Renal cortex interstitium (tissue), 11 donors: ENCODE measurements at regions not wholly inside any gene's neighbourhood (a gene's known extent, or its start where the extent isn't known, plus 50 kb on each side); places are given as distances from the start of the nearest gene placed in this dataset.

Source experiments
- DNase-seq, 11 donors: peaks; one replicate each; pipeline ENCODE4 v3.0.0-alpha.2; 2013; ENCODE audit warnings: low read depth in 9 of 11, low spot score in 4 of 11; ENCODE audit errors: extremely low read depth in 1 of 11

GRCh38 chr14:95394297-95395097 is 74.8 kb upstream of the CLMN start:
- no peak for DNase-seq

GRCh38 chr14:95392841-95393240 is 73.1 kb upstream of the CLMN start:
- DNase-seq: no peak

GRCh38 chr14:95391331-95391730 is 71.6 kb upstream of the CLMN start:
- no peak for DNase-seq

GRCh38 chr14:95389471-95390011 is 69.8 kb upstream of the CLMN start:
- DNase-seq: no peak

- no peak for DNase-seq
Measured at GRCh38 chr14:95388699-95389098, 69.0 kb upstream of the CLMN start.

- DNase-seq: no peak
Measured at GRCh38 chr14:95387826-95388445, 68.2 kb upstream of the CLMN start.

- DNase-seq: no peak
Measured at GRCh38 chr14:95386536-95387095, 66.9 kb upstream of the CLMN start.

- no peak for DNase-seq
Measured at GRCh38 chr14:95385701-95386100, 66.0 kb upstream of the CLMN start.

GRCh38 chr14:95382747-95383146 is 63.0 kb upstream of the CLMN start:
- no peak for DNase-seq

GRCh38 chr14:95381726-95382125 is 62.0 kb upstream of the CLMN start:
- DNase-seq: no peak

GRCh38 chr14:95380350-95381042 is 60.8 kb upstream of the CLMN start:
- DNase-seq: no peak

- DNase-seq: no peak
Measured at GRCh38 chr14:95379634-95380033, 59.9 kb upstream of the CLMN start.

- DNase-seq: no peak
Measured at GRCh38 chr14:95375539-95376109, 55.9 kb upstream of the CLMN start.

- no peak for DNase-seq
Measured at GRCh38 chr14:95374239-95374997, 54.7 kb upstream of the CLMN start.

- DNase-seq: no peak
Measured at GRCh38 chr14:95370076-95370475, 50.4 kb upstream of the CLMN start.
